ENCODE measurements at regions not wholly inside any gene's neighbourhood (a gene's known extent, or its start where the extent isn't known, plus 50 kb on each side); places are given as distances from the start of the nearest gene placed in this dataset.

DNA sequence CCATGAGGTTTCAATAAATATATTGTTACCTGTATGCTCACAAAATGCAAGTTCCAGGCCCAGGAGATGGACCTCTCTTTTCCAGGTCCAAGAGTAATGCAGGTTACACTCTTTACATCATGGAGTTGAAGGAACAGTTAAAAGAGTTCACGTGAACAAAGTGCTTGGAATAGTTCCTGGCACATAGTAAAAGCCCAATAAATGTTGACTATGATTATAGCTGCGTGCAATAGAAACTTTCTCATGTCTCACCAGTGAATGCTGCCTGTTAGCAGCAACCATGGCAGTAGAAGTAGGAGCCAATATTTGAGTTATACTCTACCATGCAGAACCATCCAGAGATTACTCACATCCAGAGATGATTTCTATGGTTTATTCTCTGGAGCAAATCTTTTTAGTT, 707.5 kb downstream of the DHX35 start:
- TF ChIP-seq, protein P1, sequence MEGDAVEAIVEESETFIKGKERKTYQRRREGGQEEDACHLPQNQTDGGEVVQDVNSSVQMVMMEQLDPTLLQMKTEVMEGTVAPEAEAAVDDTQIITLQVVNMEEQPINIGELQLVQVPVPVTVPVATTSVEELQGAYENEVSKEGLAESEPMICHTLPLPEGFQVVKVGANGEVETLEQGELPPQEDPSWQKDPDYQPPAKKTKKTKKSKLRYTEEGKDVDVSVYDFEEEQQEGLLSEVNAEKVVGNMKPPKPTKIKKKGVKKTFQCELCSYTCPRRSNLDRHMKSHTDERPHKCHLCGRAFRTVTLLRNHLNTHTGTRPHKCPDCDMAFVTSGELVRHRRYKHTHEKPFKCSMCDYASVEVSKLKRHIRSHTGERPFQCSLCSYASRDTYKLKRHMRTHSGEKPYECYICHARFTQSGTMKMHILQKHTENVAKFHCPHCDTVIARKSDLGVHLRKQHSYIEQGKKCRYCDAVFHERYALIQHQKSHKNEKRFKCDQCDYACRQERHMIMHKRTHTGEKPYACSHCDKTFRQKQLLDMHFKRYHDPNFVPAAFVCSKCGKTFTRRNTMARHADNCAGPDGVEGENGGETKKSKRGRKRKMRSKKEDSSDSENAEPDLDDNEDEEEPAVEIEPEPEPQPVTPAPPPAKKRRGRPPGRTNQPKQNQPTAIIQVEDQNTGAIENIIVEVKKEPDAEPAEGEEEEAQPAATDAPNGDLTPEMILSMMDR (IDR thresholded peaks at IDR 0.05) = no peak
- no peak for TF ChIP-seq POLR2A (IDR thresholded peaks at IDR 0.05)

Measured in body of pancreas (tissue), 4 donors.